H1 (cell line): ENCODE measurements at regions not wholly inside any gene's neighbourhood (a gene's known extent, or its start where the extent isn't known, plus 50 kb on each side); places are given as distances from the start of the nearest gene placed in this dataset.

Experiments used
- CHD7 ChIP-seq: fragments of 300-600 bp; sonication (generic); IDR thresholded peaks from 2 replicates; pipeline ENCODE4 v1.7.1; 2012; ENCODE audit warnings: low read length, moderate library complexity, mild to moderate bottlenecking, inconsistent platforms; ENCODE audit not compliant: insufficient replicate concordance
- EZH2 ChIP-seq: fragments of 200-600 bp; sonication (generic); IDR thresholded peaks from 2 replicates; pipeline ENCODE4 v1.7.1; 2012; ENCODE audit warnings: low read depth, mild to moderate bottlenecking, moderate library complexity, low read length, inconsistent platforms; ENCODE audit not compliant: severe bottlenecking
- MAFK ChIP-seq: IDR thresholded peaks from 2 replicates; pipeline ENCODE4 v1.6.1; 2012; ENCODE audit warnings: low read depth, mild to moderate bottlenecking, improper control_type of control experiment, low read length
- POLR2AphosphoS5 ChIP-seq: IDR thresholded peaks from 2 replicates; pipeline ENCODE4 v1.6.1; 2011; ENCODE audit warnings: low read depth, low read length
- RAD21 ChIP-seq, 2 experiments: IDR thresholded peaks in 1 of 2; conservative IDR thresholded peaks in 1 of 2; 2 replicates each; pipeline ENCODE4 v1.6.1; 2011; ENCODE audit warnings: low read depth in 2 of 2, low read length in 2 of 2, improper control_type of control experiment in 1 of 2, inconsistent platforms in 1 of 2, mild to moderate bottlenecking in 1 of 2, moderate library complexity in 1 of 2

DNA sequence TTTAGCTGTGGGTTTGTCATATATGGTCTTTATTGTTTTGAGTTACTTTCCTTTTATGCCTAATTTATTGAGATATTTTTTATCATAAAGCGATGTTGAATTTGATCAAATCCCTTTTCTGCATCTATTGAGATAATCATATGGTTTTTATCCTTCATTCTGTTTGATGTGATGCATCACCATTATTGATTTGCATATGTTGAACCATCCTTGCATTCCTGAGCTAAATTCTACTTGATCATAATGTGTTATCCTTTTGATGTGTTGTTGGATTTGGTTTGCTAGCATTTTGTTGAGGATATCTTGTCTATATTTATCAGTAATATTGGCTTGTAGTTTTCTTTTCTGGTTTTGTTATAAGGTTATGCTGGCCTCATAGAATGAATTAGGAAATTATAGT is 308.5 kb downstream of the ADCYAP1 start (continued):
- TF ChIP-seq CHD7: no peak
- no peak for TF ChIP-seq POLR2AphosphoS5
- no peak for TF ChIP-seq RAD21 (IDR thresholded peaks at IDR 0.05 in 1 of 2, conservative IDR thresholded peaks at IDR 0.05 in 1 of 2; ENCODE audit: low read depth in 2 of 2, low read length in 2 of 2)
- no peak for TF ChIP-seq EZH2
- TF ChIP-seq MAFK: no peak
